ENCODE measurements at regions not wholly inside any gene's neighbourhood (a gene's known extent, or its start where the extent isn't known, plus 50 kb on each side); places are given as distances from the start of the nearest gene placed in this dataset.

DNA sequence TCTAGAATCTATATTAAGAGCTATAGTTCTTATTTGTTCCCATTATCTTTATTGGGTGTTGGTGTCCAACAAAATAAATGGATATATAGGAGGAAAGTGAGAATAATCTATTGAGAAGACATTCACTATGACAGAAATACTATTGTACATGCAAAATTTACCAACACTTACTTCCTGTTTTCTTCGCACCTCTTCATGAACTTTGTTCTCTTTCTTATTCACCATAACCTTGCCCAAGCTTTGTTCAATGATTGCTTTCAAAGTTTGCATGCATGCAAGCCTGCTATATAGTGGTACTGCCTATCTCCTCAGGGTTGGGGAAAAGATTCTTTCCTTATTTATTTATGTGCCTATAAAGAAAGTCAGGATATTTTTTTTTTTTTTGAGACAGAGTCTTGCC, 176.4 kb upstream of the JADE1 start:
- TF ChIP-seq, protein P1, sequence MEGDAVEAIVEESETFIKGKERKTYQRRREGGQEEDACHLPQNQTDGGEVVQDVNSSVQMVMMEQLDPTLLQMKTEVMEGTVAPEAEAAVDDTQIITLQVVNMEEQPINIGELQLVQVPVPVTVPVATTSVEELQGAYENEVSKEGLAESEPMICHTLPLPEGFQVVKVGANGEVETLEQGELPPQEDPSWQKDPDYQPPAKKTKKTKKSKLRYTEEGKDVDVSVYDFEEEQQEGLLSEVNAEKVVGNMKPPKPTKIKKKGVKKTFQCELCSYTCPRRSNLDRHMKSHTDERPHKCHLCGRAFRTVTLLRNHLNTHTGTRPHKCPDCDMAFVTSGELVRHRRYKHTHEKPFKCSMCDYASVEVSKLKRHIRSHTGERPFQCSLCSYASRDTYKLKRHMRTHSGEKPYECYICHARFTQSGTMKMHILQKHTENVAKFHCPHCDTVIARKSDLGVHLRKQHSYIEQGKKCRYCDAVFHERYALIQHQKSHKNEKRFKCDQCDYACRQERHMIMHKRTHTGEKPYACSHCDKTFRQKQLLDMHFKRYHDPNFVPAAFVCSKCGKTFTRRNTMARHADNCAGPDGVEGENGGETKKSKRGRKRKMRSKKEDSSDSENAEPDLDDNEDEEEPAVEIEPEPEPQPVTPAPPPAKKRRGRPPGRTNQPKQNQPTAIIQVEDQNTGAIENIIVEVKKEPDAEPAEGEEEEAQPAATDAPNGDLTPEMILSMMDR (IDR thresholded peaks at IDR 0.05), result no peak
- TF ChIP-seq POLR2A (IDR thresholded peaks at IDR 0.05) (no peak), POLR2AphosphoS5 (IDR thresholded peaks at IDR 0.05) (no peak), EP300 (IDR thresholded peaks at IDR 0.05) (no peak)

All from suprapubic skin (tissue), 4 donors.